Fibroblast of pulmonary artery (primary cell): ENCODE measurements at regions not wholly inside any gene's neighbourhood (a gene's known extent, or its start where the extent isn't known, plus 50 kb on each side); places are given as distances from the start of the nearest gene placed in this dataset.

Source experiments
- DNase-seq: peaks from one replicate; pipeline ENCODE4 v3.0.0-alpha.2; 2010; ENCODE audit warnings: low read depth
- H3K4me3 ChIP-seq: replicated peaks from 2 replicates; pipeline ENCODE4 v1.5.1; 2011; ENCODE audit warnings: low read depth, mild to moderate bottlenecking, control low read depth, low read length, moderate library complexity
- TF ChIP-seq, protein P1 (sequence below): IDR thresholded peaks from 2 replicates; pipeline ENCODE4 v1.5.1; 2011; ENCODE audit warnings: mild to moderate bottlenecking, control low read depth, low read length, inconsistent platforms; ENCODE audit errors: missing control alignments

DNA sequence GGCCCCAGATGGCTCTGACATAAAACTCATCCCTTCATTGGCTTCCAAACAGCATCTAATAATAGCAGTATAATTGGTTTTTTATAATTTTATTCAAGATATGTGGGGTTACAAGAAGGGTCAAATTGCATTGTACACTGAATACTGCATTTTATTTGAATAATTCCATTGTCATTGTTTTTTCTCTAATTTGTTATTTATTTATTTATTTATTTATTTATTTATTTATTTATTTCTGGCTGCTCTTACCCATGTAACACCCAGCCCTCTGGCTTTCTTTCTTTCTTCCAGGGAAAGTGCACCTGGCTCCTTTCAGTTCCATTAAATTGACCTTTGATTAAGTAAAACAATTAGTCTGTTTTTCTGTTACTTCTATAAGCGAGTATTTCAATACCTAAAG lies 210.1 kb downstream of the CDH9 start:
- TF ChIP-seq, protein P1, sequence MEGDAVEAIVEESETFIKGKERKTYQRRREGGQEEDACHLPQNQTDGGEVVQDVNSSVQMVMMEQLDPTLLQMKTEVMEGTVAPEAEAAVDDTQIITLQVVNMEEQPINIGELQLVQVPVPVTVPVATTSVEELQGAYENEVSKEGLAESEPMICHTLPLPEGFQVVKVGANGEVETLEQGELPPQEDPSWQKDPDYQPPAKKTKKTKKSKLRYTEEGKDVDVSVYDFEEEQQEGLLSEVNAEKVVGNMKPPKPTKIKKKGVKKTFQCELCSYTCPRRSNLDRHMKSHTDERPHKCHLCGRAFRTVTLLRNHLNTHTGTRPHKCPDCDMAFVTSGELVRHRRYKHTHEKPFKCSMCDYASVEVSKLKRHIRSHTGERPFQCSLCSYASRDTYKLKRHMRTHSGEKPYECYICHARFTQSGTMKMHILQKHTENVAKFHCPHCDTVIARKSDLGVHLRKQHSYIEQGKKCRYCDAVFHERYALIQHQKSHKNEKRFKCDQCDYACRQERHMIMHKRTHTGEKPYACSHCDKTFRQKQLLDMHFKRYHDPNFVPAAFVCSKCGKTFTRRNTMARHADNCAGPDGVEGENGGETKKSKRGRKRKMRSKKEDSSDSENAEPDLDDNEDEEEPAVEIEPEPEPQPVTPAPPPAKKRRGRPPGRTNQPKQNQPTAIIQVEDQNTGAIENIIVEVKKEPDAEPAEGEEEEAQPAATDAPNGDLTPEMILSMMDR, result no peak
- no peak overlapping the region for H3K4me3 ChIP-seq
- DNase-seq, result no peak

DNA sequence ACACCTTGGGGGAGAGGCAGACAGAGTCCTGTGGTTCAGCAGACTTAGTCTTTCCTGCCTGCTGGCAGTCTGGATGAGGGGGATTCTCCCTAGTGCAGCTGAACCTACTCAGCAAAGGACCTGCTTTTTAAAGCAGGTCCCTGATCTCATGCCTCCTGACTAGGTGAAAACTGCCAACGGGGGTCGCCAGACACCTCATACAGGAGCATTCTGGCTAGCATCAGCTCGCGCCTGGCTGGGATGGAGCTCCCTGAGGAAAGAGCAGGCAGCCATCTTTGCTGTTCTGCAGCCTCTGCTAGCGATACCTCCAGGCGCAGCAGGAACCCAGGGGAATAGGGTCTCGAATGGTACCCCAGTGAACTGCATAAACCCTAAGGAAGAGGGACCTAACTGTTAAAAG lies 225.2 kb downstream of the CDH9 start:
- TF ChIP-seq, protein P1, result no peak
- DNase-seq, result no peak
- no peak overlapping the region for H3K4me3 ChIP-seq

DNA sequence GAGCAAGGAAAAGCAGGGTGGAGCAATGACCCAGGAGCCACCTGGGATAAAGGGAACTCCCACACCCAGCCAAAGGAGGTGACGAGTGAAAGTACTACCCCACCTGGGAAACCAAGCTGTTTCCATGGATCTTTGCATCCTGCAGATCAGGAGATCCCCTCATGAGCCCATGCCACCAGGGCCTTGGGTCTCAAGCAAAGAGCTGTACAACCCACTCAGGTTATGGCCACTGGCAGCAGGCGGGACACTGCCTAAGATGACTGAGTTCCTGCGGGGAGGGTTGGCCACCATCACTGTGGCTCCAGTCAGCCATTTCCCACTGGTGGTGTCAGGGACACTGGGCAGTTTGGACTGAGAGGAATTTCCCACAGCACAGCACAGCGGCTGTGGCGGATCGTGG lies 225.7 kb downstream of the CDH9 start:
- TF ChIP-seq, protein P1, result no peak
- DNase-seq, result no peak

DNA sequence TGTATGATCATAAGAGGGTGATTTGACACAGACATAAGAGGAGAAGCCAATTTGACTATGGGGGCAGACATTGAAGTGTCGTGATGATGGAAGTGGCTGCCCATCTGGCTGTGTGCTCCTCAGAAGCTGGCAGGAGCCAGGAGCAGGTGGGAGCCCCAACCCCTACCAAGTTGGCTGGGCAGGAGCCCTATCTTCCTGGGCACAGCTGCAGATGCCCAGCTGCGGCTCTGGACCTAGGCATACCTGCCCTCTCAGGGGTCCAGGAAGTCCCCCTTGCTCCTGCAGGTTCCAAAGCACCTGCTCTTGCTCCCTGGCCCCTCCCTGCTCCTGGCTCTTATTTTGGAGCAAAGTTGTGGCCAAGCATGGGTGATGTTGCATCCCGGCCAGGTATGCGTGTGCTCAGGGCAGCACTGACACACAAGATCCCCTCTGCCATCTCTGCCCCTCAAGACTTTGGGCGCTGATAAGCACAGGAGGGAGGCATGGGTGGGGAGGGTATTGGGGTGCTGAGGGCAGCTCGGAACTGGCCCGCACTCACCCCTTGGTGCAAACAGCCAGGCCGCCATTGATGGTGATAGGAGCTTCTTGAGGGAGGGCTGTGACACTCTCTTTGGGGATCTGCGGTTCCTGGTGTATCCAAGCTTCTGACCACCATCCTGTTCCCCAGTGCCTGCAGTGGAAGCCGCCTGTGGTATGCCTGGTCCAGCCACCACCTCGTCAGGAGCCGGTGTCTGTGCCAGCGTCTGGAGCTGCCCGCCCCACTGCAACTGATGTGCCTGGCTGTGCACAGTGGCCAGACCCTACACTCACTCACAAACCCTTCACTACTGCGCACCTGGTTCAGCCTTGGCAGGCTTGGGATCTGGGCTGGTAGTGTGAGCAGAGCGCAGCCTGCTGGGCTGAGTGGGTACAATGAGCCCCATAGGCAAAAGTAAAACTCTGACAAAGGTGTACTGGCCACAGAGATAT lies 230.9 kb downstream of the CDH9 start:
- DNase-seq, result no peak
- TF ChIP-seq, protein P1, result no peak
- no peak overlapping the region for H3K4me3 ChIP-seq

More for the DNA sequence above, 225.7 kb downstream of the CDH9 start:
- no peak overlapping the region for H3K4me3 ChIP-seq

DNA sequence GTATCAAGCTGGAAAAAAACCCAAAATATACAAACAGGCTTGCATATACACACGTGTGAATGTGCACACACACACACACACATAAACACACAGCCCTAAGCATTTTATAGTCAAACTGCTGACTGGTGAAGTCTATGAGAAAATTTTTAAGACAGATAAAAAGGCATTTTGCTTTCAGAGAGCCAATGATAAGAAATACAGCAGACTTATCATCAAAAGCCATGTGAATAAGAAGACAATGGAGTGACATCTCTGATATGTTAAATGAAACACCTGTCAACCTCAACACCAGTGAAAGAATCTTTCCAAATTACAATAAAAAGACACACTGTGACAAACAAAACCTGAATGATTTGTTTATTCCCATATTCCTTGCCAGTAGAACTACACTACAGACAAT lies 233.3 kb downstream of the CDH9 start:
- H3K4me3 ChIP-seq, result no peak overlapping the region
- DNase-seq, result no peak
- TF ChIP-seq, protein P1, result no peak

DNA sequence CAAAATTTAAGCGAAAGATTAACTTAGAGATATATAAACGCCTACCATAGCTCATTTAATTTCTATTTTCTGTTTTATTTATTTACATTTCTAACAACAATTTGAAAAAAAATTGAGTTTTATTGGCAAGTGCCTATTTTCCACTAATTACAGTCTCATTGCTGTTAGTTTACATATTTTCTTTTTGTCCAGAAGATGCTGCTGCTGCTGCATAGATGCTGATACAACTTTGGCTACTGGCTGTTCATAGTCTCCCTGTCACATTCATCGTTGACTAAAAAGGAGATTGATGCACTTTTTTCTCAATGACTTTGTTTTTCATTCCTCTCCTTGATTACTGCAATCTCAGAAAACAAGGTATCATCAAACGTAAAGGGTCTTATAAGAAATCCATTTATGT lies 235.4 kb downstream of the CDH9 start:
- no peak for DNase-seq
- H3K4me3 ChIP-seq, result no peak overlapping the region
- TF ChIP-seq, protein P1, result no peak
